Spleen (tissue), 11 donors: ENCODE measurements at regions not wholly inside any gene's neighbourhood (a gene's known extent, or its start where the extent isn't known, plus 50 kb on each side); places are given as distances from the start of the nearest gene placed in this dataset.

Source experiments
- DNase-seq: peaks from one replicate; pipeline ENCODE4 v3.0.0-alpha.2; 2020
- H3K27ac ChIP-seq, 8 donors: fragments of 200-600 bp; sonication (generic) in 7 of 8; 1 replicate in 4 of 8; 2 replicates in 4 of 8; pipeline versions ENCODE4 v1.5.0 to v1.8.0; 2016 to 2021; ENCODE audit warnings: inconsistent platforms in 4 of 8, mild to moderate bottlenecking in 4 of 8, moderate library complexity in 1 of 8
- H3K27me3 ChIP-seq, 7 donors: fragments of 200-600 bp; sonication (generic) in 6 of 7; replicated peaks in 1 of 7; 1 replicate in 4 of 7; 2 replicates in 3 of 7; pipeline versions ENCODE4 v1.5.0 to v1.8.0; 2016 to 2021; ENCODE audit warnings: inconsistent platforms in 3 of 7, mild to moderate bottlenecking in 1 of 7
- H3K36me3 ChIP-seq, 6 donors: fragments of 200-600 bp; sonication (generic) in 5 of 6; 1 replicate in 4 of 6; 2 replicates in 2 of 6; pipeline versions ENCODE4 v1.5.0 to v1.8.0; 2016 to 2021; ENCODE audit warnings: inconsistent platforms in 2 of 6
- H3K4me1 ChIP-seq, 6 donors: fragments of 200-600 bp; sonication (generic) in 5 of 6; 1 replicate in 3 of 6; 2 replicates in 3 of 6; pipeline versions ENCODE4 v1.5.0 to v1.8.0; 2016 to 2021; ENCODE audit warnings: inconsistent platforms in 3 of 6
- H3K4me3 ChIP-seq, 8 donors: fragments of 200-600 bp; sonication (generic) in 7 of 8; 1 replicate in 4 of 8; 2 replicates in 4 of 8; pipeline versions ENCODE4 v1.5.0 to v1.8.0; 2016 to 2021; ENCODE audit warnings: inconsistent platforms in 4 of 8, mild to moderate bottlenecking in 4 of 8, moderate library complexity in 2 of 8
- H3K9me3 ChIP-seq, 8 donors: fragments of 200-600 bp; sonication (generic) in 7 of 8; 1 replicate in 4 of 8; 2 replicates in 4 of 8; pipeline versions ENCODE4 v1.5.0 to v1.8.0; 2016 to 2021; ENCODE audit warnings: inconsistent platforms in 4 of 8
- CTCF ChIP-seq, 11 experiments: fragments of 200-600 bp in 7 of 11; fragments of 450-650 bp in 4 of 11; sonication (generic) in 4 of 11; IDR thresholded peaks in 8 of 11; conservative IDR thresholded peaks in 3 of 11; 1 replicate in 7 of 11; 2 replicates in 4 of 11; pipeline versions ENCODE4 v1.4.0 to v1.8.0; 2016 to 2021; ENCODE audit warnings: antibody characterized with exemption in 11 of 11, inconsistent platforms in 4 of 11, mild to moderate bottlenecking in 1 of 11
- POLR2A ChIP-seq, 3 donors: fragments of 450-650 bp; IDR thresholded peaks; one replicate each; pipeline ENCODE4 v1.5.1; 2017; ENCODE audit warnings: antibody characterized with exemption in 3 of 3, mild to moderate bottlenecking in 1 of 3
- POLR2AphosphoS5 ChIP-seq, 3 donors: sonication (generic); formaldehyde crosslinking; IDR thresholded peaks; one replicate each; pipeline ENCODE4 v1.5.1; 2017; ENCODE audit warnings: antibody characterized with exemption in 3 of 3
- WGBS, 5 donors: extraction: QIAGEN DNeasy Blood & Tissue Kit in 3 of 5; methylation state at CpG; one replicate each; pipeline versions ENCODE4 v1.1.5 to v1.1.7; 2013 to 2018; 5-methylcytosine and 5-hydroxymethylcytosine counted together
- intact Hi-C: fragments of 100-400 bp; cut with DNase I; formaldehyde crosslinking; loops from one replicate; pipeline ENCODE4 v1.15.0; 2023; ENCODE audit warnings: low total_unique reads
- donor health status: healthy with polysubstance abuse.
- donor health status: DM: no; HTN: no; CAD: no; lungs with moderate emphysema.
- donor health status: DM: no; HTN: no; CAD: no.
- donor health status: Bipolar disorder and iron deficiency.
- donor health status: healthy.
- donor health status: DM: no; HTN: no; CAD: no.
- donor health status: DM: yes; HTN: yes; CAD: no.

- Histone ChIP-seq H3K27me3 (no peaks in the 10 kb centered on the region), H3K27ac (no peak overlapping the region), H3K9me3 (peaks cover 0 to 22% (median 10%) of the 10 kb centered on the region in 8 donors), H3K4me1 (no peaks in the 10 kb centered on the region), H3K36me3 (no peaks in the 10 kb centered on the region), H3K4me3 (no peak overlapping the region)
- WGBS, 5 donors = 59 to 72% (median 62%) methylated on average over 7 of the region's 7 CpGs
- no peak for DNase-seq
- TF ChIP-seq POLR2AphosphoS5 (IDR thresholded peaks at IDR 0.05) (no peak), CTCF (IDR thresholded peaks at IDR 0.05 in 8 of 11, conservative IDR thresholded peaks at IDR 0.05 in 3 of 11) (no peak), POLR2A (IDR thresholded peaks at IDR 0.05) (no peak)
- intact Hi-C loops = no loop called here
Measured at GRCh38 chr12:114851981-114852380, 168.0 kb upstream of the TBX3 start.

GRCh38 chr12:114850661-114851275 is 166.8 kb upstream of the TBX3 start:
- no peaks in the 10 kb centered on the region for H3K36me3 ChIP-seq
- intact Hi-C loops = no loop called here
- H3K27ac ChIP-seq = no peak overlapping the region
- H3K9me3 ChIP-seq = peaks cover 0 to 19% (median 10%) of the 10 kb centered on the region in 8 donors
- no peak overlapping the region for H3K4me3 ChIP-seq
- H3K27me3 ChIP-seq = no peaks in the 10 kb centered on the region
- no peak for DNase-seq
- WGBS, 5 donors = 87 to 90% (median 89%) methylated on average over 7 of the region's 7 CpGs
- no peak for TF ChIP-seq CTCF (IDR thresholded peaks at IDR 0.05 in 8 of 11, conservative IDR thresholded peaks at IDR 0.05 in 3 of 11)
- TF ChIP-seq POLR2AphosphoS5 (IDR thresholded peaks at IDR 0.05) = no peak
- TF ChIP-seq POLR2A (IDR thresholded peaks at IDR 0.05) = no peak
- no peaks in the 10 kb centered on the region for H3K4me1 ChIP-seq

- Histone ChIP-seq H3K27ac (no peak overlapping the region), H3K4me1 (no peaks in the 10 kb centered on the region), H3K36me3 (no peaks in the 10 kb centered on the region), H3K27me3 (no peaks in the 10 kb centered on the region), H3K9me3 (no peaks in the 10 kb centered on the region), H3K4me3 (no peak overlapping the region)
- DNase-seq = no peak
- TF ChIP-seq POLR2AphosphoS5 (IDR thresholded peaks at IDR 0.05) = no peak
- TF ChIP-seq POLR2A (IDR thresholded peaks at IDR 0.05) = no peak
- TF ChIP-seq CTCF (IDR thresholded peaks at IDR 0.05 in 8 of 11, conservative IDR thresholded peaks at IDR 0.05 in 3 of 11) = no peak
- WGBS, 5 donors = 76 to 89% (median 78%) methylated on average over 2 of the region's 2 CpGs
- intact Hi-C loops = no loop called here
Measured at GRCh38 chr12:114848666-114849065, 164.7 kb upstream of the TBX3 start.

- intact Hi-C loops = no loop called here
- TF ChIP-seq CTCF (IDR thresholded peaks at IDR 0.05 in 8 of 11, conservative IDR thresholded peaks at IDR 0.05 in 3 of 11) (no peak), POLR2AphosphoS5 (IDR thresholded peaks at IDR 0.05) (no peak), POLR2A (IDR thresholded peaks at IDR 0.05) (no peak)
- 85 to 90% (median 87%) methylated on average over 11 of the region's 11 CpGs for WGBS, 5 donors
- Histone ChIP-seq H3K27me3 (no peaks in the 10 kb centered on the region), H3K27ac (no peak overlapping the region), H3K9me3 (no peaks in the 10 kb centered on the region), H3K36me3 (no peaks in the 10 kb centered on the region), H3K4me1 (no peaks in the 10 kb centered on the region), H3K4me3 (no peak overlapping the region)
- DNase-seq = no peak
Measured at GRCh38 chr12:114847441-114848035, 163.6 kb upstream of the TBX3 start.
